Body of pancreas (tissue), 4 donors: ENCODE measurements at regions not wholly inside any gene's neighbourhood (a gene's known extent, or its start where the extent isn't known, plus 50 kb on each side); places are given as distances from the start of the nearest gene placed in this dataset.

Experiments
- ATAC-seq: fragments of 150-250 bp; one replicate; pipeline ENCODE4 v1.9.1; 2016
- DNase-seq, 4 donors: peaks; one replicate each; pipeline ENCODE4 v3.0.0-alpha.2; 2019
- H3K27ac ChIP-seq, 4 donors: fragments of 200-600 bp; sonication (generic); 1 replicate in 3 of 4; 2 replicates in 1 of 4; pipeline versions ENCODE4 v1.5.1 to v1.6.1; 2016 to 2019; ENCODE audit warnings: mild to moderate bottlenecking in 1 of 4, mixed read lengths in 1 of 4, moderate library complexity in 1 of 4
- H3K27me3 ChIP-seq, 2 donors: fragments of 200-600 bp; sonication (generic); one replicate each; pipeline ENCODE4 v1.6.0; 2016; ENCODE audit warnings: mild to moderate bottlenecking in 1 of 2
- H3K36me3 ChIP-seq, 2 donors: fragments of 200-600 bp; sonication (generic); replicated peaks in 1 of 2; 2 replicates each; pipeline ENCODE4 v1.5.1; 2016; ENCODE audit warnings: low read depth in 2 of 2; ENCODE audit not compliant: insufficient read depth in 1 of 2
- H3K4me1 ChIP-seq: fragments of 200-600 bp; sonication (generic); one replicate; pipeline ENCODE4 v1.6.0; 2016
- H3K4me3 ChIP-seq, 2 donors: fragments of 200-600 bp; sonication (generic); 1 replicate in 1 of 2; 2 replicates in 1 of 2; pipeline ENCODE4 v1.5.1; 2016 to 2019
- H3K9me3 ChIP-seq, 3 donors: fragments of 200-600 bp; sonication (generic); 1 replicate in 2 of 3; 2 replicates in 1 of 3; pipeline ENCODE4 v1.5.1; 2016
- CTCF ChIP-seq, 7 experiments: fragments of 450-650 bp in 4 of 7; fragments of 200-600 bp in 3 of 7; sonication (generic) in 3 of 7; IDR thresholded peaks; one replicate each; pipeline ENCODE4 v1.5.1; 2016 to 2019; ENCODE audit warnings: antibody characterized with exemption in 7 of 7
- POLR2A ChIP-seq, 3 donors: fragments of 450-650 bp; IDR thresholded peaks; one replicate each; pipeline ENCODE4 v1.6.1; 2016; ENCODE audit warnings: antibody characterized with exemption in 3 of 3, mild to moderate bottlenecking in 2 of 3
- WGBS, 2 donors: methylation state at CpG; one replicate each; pipeline ENCODE4 v1.1.5; 2017; 5-methylcytosine and 5-hydroxymethylcytosine counted together
- intact Hi-C: fragments of 100-400 bp; cut with DNase I; formaldehyde crosslinking; loops from one replicate; pipeline ENCODE4 v1.15.1; 2023

- no peak for TF ChIP-seq CTCF (IDR thresholded peaks at IDR 0.05)
- TF ChIP-seq POLR2A (IDR thresholded peaks at IDR 0.05), result no peak
- Histone ChIP-seq H3K4me1 (no peaks in the 10 kb centered on the region), H3K27me3 (no peaks in the 10 kb centered on the region), H3K27ac (no peak overlapping the region), H3K9me3 (no peaks in the 10 kb centered on the region), H3K36me3 (no peaks in the 10 kb centered on the region), H3K4me3 (no peak overlapping the region)
- DNase-seq, result no peak
- intact Hi-C loops, result no loop called here
- no peak for ATAC-seq
- WGBS, 2 donors, result 52 to 82% methylated on average over 2 of the region's 2 CpGs
Measured at GRCh38 chr13:74825152-74825937, 656.6 kb downstream of the TBC1D4 start.

GRCh38 chr13:74820809-74821208, 661.2 kb downstream of the TBC1D4 start:
- WGBS, 2 donors, result 36 to 44% methylated on average over 3 of the region's 3 CpGs
- H3K36me3 ChIP-seq, result no peaks in the 10 kb centered on the region
- ATAC-seq, result no peak

DNA sequence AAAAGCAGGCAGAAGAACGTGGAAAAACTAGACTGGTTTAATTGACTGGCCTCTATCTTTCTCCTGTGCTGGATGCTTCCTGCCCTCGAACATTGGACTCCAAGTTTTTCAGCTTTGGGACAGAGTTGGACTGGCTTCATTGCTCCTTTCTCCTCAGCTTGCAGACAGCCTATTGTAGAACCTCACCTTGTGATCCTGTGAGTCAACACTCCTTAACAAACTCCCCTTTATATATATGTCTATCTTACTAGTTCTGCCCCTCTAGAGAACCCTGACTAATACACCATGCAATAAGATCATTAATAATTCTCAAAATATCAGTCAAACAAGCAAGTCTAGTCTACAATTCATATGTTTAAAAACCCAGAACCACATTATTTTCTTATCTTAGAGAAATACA, 662.4 kb downstream of the TBC1D4 start:
- Histone ChIP-seq H3K9me3 (no peaks in the 10 kb centered on the region), H3K4me3 (no peak overlapping the region), H3K27ac (no peak overlapping the region), H3K4me1 (no peaks in the 10 kb centered on the region), H3K36me3 (no peaks in the 10 kb centered on the region), H3K27me3 (no peaks in the 10 kb centered on the region)
- TF ChIP-seq POLR2A (IDR thresholded peaks at IDR 0.05) (no peak), CTCF (IDR thresholded peaks at IDR 0.05) (no peak)
- intact Hi-C loops, result no loop called here
- DNase-seq (no peak), ATAC-seq (no peak)
- WGBS, 2 donors, result 31 to 39% methylated on average over 2 of the region's 2 CpGs

More at GRCh38 chr13:74820809-74821208, 661.2 kb downstream of the TBC1D4 start:
- TF ChIP-seq POLR2A (IDR thresholded peaks at IDR 0.05), result no peak
- no peak for TF ChIP-seq CTCF (IDR thresholded peaks at IDR 0.05)
- DNase-seq, result no peak
- no peak overlapping the region for H3K27ac ChIP-seq
- H3K27me3 ChIP-seq, result no peaks in the 10 kb centered on the region
- no peak overlapping the region for H3K4me3 ChIP-seq
- H3K9me3 ChIP-seq, result no peaks in the 10 kb centered on the region
- intact Hi-C loops, result no loop called here
- no peaks in the 10 kb centered on the region for H3K4me1 ChIP-seq

DNA sequence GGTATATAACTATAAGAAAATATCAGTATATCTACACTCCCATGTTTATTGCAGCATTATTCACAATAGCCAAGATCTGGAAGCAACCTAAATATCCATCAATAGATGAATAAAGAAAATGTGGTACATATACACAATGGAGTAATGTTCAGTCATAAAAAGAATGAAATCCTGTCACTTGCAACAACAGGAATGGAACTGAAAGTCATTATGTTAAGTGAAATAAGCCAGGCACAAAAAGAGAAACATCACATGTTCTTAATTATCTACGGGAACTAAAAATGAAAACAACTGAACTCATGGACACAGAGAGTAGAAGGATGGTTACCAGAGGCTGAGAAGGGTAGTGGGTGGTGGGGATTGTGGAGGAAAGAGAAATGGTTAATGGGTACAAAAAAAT, 665.2 kb downstream of the TBC1D4 start:
- Histone ChIP-seq H3K27me3 (no peaks in the 10 kb centered on the region), H3K27ac (no peak overlapping the region), H3K4me1 (no peaks in the 10 kb centered on the region), H3K36me3 (no peaks in the 10 kb centered on the region), H3K9me3 (no peaks in the 10 kb centered on the region), H3K4me3 (no peak overlapping the region)
- 65 to 74% methylated on average over 1 of the region's 1 CpG for WGBS, 2 donors
- intact Hi-C loops, result no loop called here
- ATAC-seq, result no peak
- no peak for DNase-seq
- TF ChIP-seq POLR2A (IDR thresholded peaks at IDR 0.05) (no peak), CTCF (IDR thresholded peaks at IDR 0.05) (no peak)

GRCh38 chr13:74796157-74796556, 662.0 kb upstream of the KLF12 start:
- 42 to 65% methylated on average over 2 of the region's 2 CpGs for WGBS, 2 donors
- intact Hi-C loops, result no loop called here

More at GRCh38 chr13:74796157-74796556, 662.0 kb upstream of the KLF12 start:
- Histone ChIP-seq H3K9me3 (no peaks in the 10 kb centered on the region), H3K36me3 (no peaks in the 10 kb centered on the region), H3K4me1 (no peaks in the 10 kb centered on the region), H3K27me3 (no peaks in the 10 kb centered on the region), H3K4me3 (no peak overlapping the region), H3K27ac (no peak overlapping the region)
- ATAC-seq (no peak), DNase-seq (no peak)
- TF ChIP-seq POLR2A (IDR thresholded peaks at IDR 0.05) (no peak), CTCF (IDR thresholded peaks at IDR 0.05) (no peak)
